ENCODE measurements at regions not wholly inside any gene's neighbourhood (a gene's known extent, or its start where the extent isn't known, plus 50 kb on each side); places are given as distances from the start of the nearest gene placed in this dataset.

DNA sequence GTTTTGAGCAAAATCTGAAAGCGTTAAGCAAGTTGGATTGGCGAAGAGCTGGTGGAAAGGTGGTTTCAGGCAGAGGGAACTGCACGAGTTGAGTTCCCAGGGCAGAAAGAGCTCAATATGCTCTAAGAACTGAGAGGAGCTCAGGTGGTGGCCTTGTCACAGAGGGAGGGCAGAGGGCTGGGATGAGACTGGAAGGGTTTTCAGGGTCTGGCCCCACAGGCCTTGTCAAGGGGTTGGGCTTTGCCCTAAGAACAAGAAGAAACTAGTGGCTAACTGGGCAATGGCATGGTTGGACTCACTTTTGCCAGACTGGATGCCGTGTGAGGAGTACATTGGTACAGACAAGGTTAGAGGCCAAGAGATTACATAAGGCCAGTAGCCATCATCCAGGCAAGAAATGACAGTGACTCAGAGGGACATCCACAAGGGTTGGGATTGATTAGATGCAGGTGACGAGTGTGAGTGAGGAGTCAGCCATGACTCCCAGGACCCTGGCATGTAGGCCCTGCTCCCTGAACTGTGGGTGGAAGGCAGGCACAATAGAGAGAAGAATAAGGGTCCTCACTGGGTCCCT is 75.1 kb upstream of the SMIM23 start:
- no peak for TF ChIP-seq POLR2A (IDR thresholded peaks at IDR 0.05; ENCODE audit: low read length)
- TF ChIP-seq GATA1 (IDR thresholded peaks at IDR 0.05; ENCODE audit: low read depth, low read length) = no peak

Measured in erythroblast (primary cell).